K562 (cell line): ENCODE measurements at regions not wholly inside any gene's neighbourhood (a gene's known extent, or its start where the extent isn't known, plus 50 kb on each side); places are given as distances from the start of the nearest gene placed in this dataset.

Experiments used
- BHLHE40 ChIP-seq: IDR thresholded peaks from 2 replicates; pipeline ENCODE4 v1.6.1; 2011; ENCODE audit warnings: low read length, improper control_type of control experiment
- CTCF ChIP-seq, 3 experiments: IDR thresholded peaks in 2 of 3; conservative IDR thresholded peaks in 1 of 3; 2 replicates each; pipeline ENCODE4 v1.5.1; 2011 to 2012; ENCODE audit warnings: low read length in 3 of 3, mild to moderate bottlenecking in 3 of 3, control low read depth in 2 of 3, improper control_type of control experiment in 1 of 3, inconsistent platforms in 1 of 3, low read depth in 1 of 3, mixed read lengths in 1 of 3, moderate library complexity in 1 of 3; ENCODE audit not compliant: insufficient read depth in 2 of 3
- POLR2AphosphoS5 ChIP-seq: IDR thresholded peaks from 2 replicates; pipeline ENCODE4 v1.6.1; 2011; ENCODE audit warnings: mild to moderate bottlenecking, low read depth, low read length, moderate library complexity; ENCODE audit not compliant: control insufficient read depth, insufficient read depth

GRCh38 chr21:25031750-25032149 lies 575.5 kb downstream of the MRPL39 start:
- TF ChIP-seq POLR2AphosphoS5 (no peak), CTCF (IDR thresholded peaks at IDR 0.05 in 2 of 3, conservative IDR thresholded peaks at IDR 0.05 in 1 of 3; ENCODE audit: insufficient read depth in 2 of 3, low read depth in 1 of 3, low read length in 3 of 3) (no peak), BHLHE40 (no peak)
